Body of pancreas (tissue), 4 donors: ENCODE measurements at regions not wholly inside any gene's neighbourhood (a gene's known extent, or its start where the extent isn't known, plus 50 kb on each side); places are given as distances from the start of the nearest gene placed in this dataset.

ENCODE experiments used
- ATAC-seq: fragments of 150-250 bp; one replicate; pipeline ENCODE4 v1.9.1; 2016
- DNase-seq, 4 donors: peaks; one replicate each; pipeline ENCODE4 v3.0.0-alpha.2; 2019
- H3K27ac ChIP-seq, 4 donors: fragments of 200-600 bp; sonication (generic); 1 replicate in 3 of 4; 2 replicates in 1 of 4; pipeline versions ENCODE4 v1.5.1 to v1.6.1; 2016 to 2019; ENCODE audit warnings: mild to moderate bottlenecking in 1 of 4, mixed read lengths in 1 of 4, moderate library complexity in 1 of 4
- H3K27me3 ChIP-seq, 2 donors: fragments of 200-600 bp; sonication (generic); one replicate each; pipeline ENCODE4 v1.6.0; 2016; ENCODE audit warnings: mild to moderate bottlenecking in 1 of 2
- H3K36me3 ChIP-seq, 2 donors: fragments of 200-600 bp; sonication (generic); replicated peaks in 1 of 2; 2 replicates each; pipeline ENCODE4 v1.5.1; 2016; ENCODE audit warnings: low read depth in 2 of 2; ENCODE audit not compliant: insufficient read depth in 1 of 2
- H3K4me1 ChIP-seq: fragments of 200-600 bp; sonication (generic); one replicate; pipeline ENCODE4 v1.6.0; 2016
- H3K4me3 ChIP-seq, 2 donors: fragments of 200-600 bp; sonication (generic); 1 replicate in 1 of 2; 2 replicates in 1 of 2; pipeline ENCODE4 v1.5.1; 2016 to 2019
- H3K9me3 ChIP-seq, 3 donors: fragments of 200-600 bp; sonication (generic); 1 replicate in 2 of 3; 2 replicates in 1 of 3; pipeline ENCODE4 v1.5.1; 2016
- POLR2A ChIP-seq, 3 donors: fragments of 450-650 bp; IDR thresholded peaks; one replicate each; pipeline ENCODE4 v1.6.1; 2016; ENCODE audit warnings: antibody characterized with exemption in 3 of 3, mild to moderate bottlenecking in 2 of 3
- WGBS, 2 donors: methylation state at CpG; one replicate each; pipeline ENCODE4 v1.1.5; 2017; 5-methylcytosine and 5-hydroxymethylcytosine counted together
- intact Hi-C: fragments of 100-400 bp; cut with DNase I; formaldehyde crosslinking; loops from one replicate; pipeline ENCODE4 v1.15.1; 2023
- TF ChIP-seq, protein P1 (sequence below), 7 experiments: fragments of 450-650 bp in 4 of 7; fragments of 200-600 bp in 3 of 7; sonication (generic) in 3 of 7; IDR thresholded peaks; one replicate each; pipeline ENCODE4 v1.5.1; 2016 to 2019; ENCODE audit warnings: antibody characterized with exemption in 7 of 7

DNA sequence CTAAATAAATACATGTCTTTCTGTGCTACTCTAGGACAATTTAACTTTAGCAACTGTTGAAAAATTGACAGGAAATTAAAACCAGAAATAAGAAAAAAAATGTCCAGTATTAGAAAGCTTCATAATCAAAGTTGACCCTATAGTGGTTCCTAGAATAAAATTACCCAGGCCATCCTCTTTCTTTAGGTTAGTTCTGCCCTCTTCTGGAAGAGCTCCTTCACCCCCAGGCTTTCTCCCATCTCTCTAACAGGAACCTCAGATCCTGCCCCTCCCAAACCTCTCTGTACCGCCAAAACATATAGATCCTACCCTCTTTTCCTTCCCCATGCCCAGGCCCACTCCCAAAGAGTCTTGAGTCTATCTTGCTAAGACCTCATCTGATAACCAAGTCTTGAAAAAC, 159.4 kb upstream of the CDK1 start:
- Histone ChIP-seq H3K9me3 (no peaks in the 10 kb centered on the region), H3K4me1 (no peaks in the 10 kb centered on the region), H3K27me3 (no peaks in the 10 kb centered on the region), H3K36me3 (no peaks in the 10 kb centered on the region), H3K27ac (no peak overlapping the region), H3K4me3 (no peak overlapping the region)
- no peak for TF ChIP-seq POLR2A (IDR thresholded peaks at IDR 0.05)
- TF ChIP-seq, protein P1, sequence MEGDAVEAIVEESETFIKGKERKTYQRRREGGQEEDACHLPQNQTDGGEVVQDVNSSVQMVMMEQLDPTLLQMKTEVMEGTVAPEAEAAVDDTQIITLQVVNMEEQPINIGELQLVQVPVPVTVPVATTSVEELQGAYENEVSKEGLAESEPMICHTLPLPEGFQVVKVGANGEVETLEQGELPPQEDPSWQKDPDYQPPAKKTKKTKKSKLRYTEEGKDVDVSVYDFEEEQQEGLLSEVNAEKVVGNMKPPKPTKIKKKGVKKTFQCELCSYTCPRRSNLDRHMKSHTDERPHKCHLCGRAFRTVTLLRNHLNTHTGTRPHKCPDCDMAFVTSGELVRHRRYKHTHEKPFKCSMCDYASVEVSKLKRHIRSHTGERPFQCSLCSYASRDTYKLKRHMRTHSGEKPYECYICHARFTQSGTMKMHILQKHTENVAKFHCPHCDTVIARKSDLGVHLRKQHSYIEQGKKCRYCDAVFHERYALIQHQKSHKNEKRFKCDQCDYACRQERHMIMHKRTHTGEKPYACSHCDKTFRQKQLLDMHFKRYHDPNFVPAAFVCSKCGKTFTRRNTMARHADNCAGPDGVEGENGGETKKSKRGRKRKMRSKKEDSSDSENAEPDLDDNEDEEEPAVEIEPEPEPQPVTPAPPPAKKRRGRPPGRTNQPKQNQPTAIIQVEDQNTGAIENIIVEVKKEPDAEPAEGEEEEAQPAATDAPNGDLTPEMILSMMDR (IDR thresholded peaks at IDR 0.05), result no peak
- WGBS, 2 donors, result 88 to 94% methylated on average over 1 of the region's 1 CpG
- DNase-seq, result no peak
- intact Hi-C loops, result no loop called here
- no peak for ATAC-seq

DNA sequence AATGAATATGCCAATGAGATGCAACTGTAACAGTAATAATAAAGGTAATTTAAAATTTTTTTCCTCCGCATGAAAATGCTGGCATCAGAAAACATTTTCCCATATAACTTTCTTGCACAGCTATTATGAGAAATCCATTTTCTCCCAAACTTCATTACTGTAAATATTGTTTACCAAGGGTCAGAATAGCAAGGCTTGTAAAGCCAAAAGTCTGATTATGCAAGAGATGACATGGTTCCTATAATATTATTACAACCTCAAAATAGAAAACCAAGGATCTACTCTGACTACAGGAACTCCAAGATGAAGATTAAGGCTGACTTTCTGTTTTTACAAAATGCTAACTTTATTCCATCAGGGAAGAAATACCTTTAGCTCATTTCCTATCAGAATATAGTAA, 162.7 kb upstream of the CDK1 start:
- Histone ChIP-seq H3K27ac (no peak overlapping the region), H3K4me3 (no peak overlapping the region), H3K36me3 (no peaks in the 10 kb centered on the region), H3K4me1 (no peaks in the 10 kb centered on the region), H3K27me3 (no peaks in the 10 kb centered on the region), H3K9me3 (no peaks in the 10 kb centered on the region)
- DNase-seq, result no peak
- ATAC-seq, result no peak
- intact Hi-C loops, result no loop called here
- WGBS, 2 donors, result 92 to 98% methylated on average over 1 of the region's 1 CpG
- TF ChIP-seq POLR2A (IDR thresholded peaks at IDR 0.05), result no peak
- TF ChIP-seq, protein P1 (IDR thresholded peaks at IDR 0.05), result no peak

DNA sequence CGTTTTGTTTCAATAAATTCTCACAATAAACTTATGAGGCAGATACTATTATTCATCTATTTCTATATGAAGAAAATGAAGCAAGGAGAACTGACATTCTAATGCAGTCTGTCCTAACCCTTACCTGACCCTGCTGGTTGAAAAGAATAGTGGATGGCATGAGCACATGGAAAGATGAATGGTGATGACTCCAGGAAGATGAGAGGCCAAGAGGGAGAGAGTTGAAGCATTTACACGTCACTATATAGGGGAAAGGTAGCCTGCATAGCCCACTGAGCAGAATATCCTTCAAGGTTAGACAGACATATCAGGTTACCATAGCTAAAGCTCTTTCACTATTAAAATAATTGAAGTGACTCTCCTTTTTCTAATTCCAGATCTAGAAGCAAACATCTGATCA, 163.9 kb upstream of the CDK1 start:
- intact Hi-C loops, result no loop called here
- no peak for TF ChIP-seq POLR2A (IDR thresholded peaks at IDR 0.05)
- TF ChIP-seq, protein P1 (IDR thresholded peaks at IDR 0.05), result no peak
- no peaks in the 10 kb centered on the region for H3K36me3 ChIP-seq
- WGBS, 2 donors, result 73 to 77% methylated on average over 2 of the region's 2 CpGs
- no peaks in the 10 kb centered on the region for H3K27me3 ChIP-seq
- no peak overlapping the region for H3K27ac ChIP-seq
- H3K4me3 ChIP-seq, result no peak overlapping the region
- ATAC-seq, result no peak
- H3K9me3 ChIP-seq, result no peaks in the 10 kb centered on the region
- no peaks in the 10 kb centered on the region for H3K4me1 ChIP-seq
- no peak for DNase-seq

DNA sequence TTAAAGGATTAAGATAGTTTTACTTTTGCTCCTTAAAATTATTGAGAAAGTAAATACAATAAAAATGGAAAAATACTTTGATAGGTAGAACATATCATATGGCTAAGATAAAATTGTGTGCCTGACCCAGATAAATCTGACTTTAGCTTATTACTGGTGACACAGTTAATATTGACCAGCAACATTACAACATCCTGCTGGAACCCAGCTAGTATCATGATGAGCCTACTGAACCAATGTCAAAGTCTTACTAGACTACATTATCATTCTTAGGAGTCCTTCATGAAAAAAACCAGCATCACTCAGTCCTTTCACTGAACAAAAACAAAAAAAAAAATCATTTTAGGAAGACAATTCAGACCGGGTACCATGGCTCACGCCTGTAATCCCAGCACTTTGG, 164.8 kb upstream of the CDK1 start:
- no peaks in the 10 kb centered on the region for H3K9me3 ChIP-seq
- no peak for ATAC-seq
- no peak overlapping the region for H3K4me3 ChIP-seq
- WGBS, 2 donors, result 98 to 100% methylated on average over 2 of the region's 2 CpGs
- H3K4me1 ChIP-seq, result no peaks in the 10 kb centered on the region
- intact Hi-C loops, result no loop called here
- H3K27me3 ChIP-seq, result no peaks in the 10 kb centered on the region
- TF ChIP-seq, protein P1 (IDR thresholded peaks at IDR 0.05), result no peak
- no peak for TF ChIP-seq POLR2A (IDR thresholded peaks at IDR 0.05)
- DNase-seq, result no peak
- no peak overlapping the region for H3K27ac ChIP-seq
- no peaks in the 10 kb centered on the region for H3K36me3 ChIP-seq

DNA sequence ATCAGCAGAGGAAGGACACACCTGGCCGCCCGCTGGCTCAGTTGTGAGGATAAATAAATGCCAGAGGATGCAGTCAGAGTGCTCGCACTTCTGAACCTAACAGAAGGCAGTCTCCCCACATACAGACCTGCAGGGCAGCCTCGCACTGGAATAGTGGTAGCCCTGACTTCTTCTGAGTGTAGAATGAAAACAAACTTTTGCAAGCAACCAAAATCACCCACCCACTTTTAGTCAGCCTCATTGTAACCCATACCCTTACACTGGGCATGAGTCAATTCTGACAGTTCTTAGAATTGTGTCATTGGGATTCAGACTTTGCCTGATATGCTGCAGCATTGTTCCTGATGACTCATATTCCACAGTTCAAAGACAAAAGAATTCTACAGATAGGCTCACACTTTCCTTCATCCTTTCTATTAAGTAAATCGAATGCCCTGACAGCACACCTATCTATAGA, 167.0 kb upstream of the CDK1 start:
- H3K27me3 ChIP-seq, result no peaks in the 10 kb centered on the region
- H3K4me1 ChIP-seq, result no peaks in the 10 kb centered on the region
- H3K27ac ChIP-seq, result no peak overlapping the region
- no peaks in the 10 kb centered on the region for H3K36me3 ChIP-seq
- ATAC-seq (no peak), DNase-seq (no peak)
- intact Hi-C loops, result no loop called here
- WGBS, 2 donors, result 87 to 93% methylated on average over 5 of the region's 5 CpGs
- TF ChIP-seq, protein P1 (IDR thresholded peaks at IDR 0.05), result no peak
- no peak for TF ChIP-seq POLR2A (IDR thresholded peaks at IDR 0.05)
- no peaks in the 10 kb centered on the region for H3K9me3 ChIP-seq
- no peak overlapping the region for H3K4me3 ChIP-seq
